Calu3 (cell line): ENCODE measurements at regions not wholly inside any gene's neighbourhood (a gene's known extent, or its start where the extent isn't known, plus 50 kb on each side); places are given as distances from the start of the nearest gene placed in this dataset.

ENCODE experiments used
- BruUV-seq: library from RNA; stranded (reverse); fragments of 400-500 nt; replicated peaks from 2 replicates; lab custom pipeline; 2021; lab: Mats Ljungman, UMichigan
- CTCF ChIA-PET: fragments of 300-600 bp; sonication (Branson Sonifier 250); formaldehyde crosslinking; loops from one replicate; lab custom pipeline; 2022; ENCODE audit warnings: antibody characterized with exemption; lab: Charles Lee
- DNase-seq: peaks from one replicate; pipeline ENCODE4 v3.0.0; 2022
- H3K27ac Mint-ChIP-seq: one replicate; pipeline ENCODE4 v1.8.0; 2022; ENCODE audit warnings: mixed read lengths; ENCODE audit not compliant: unreplicated experiment
- H3K27me3 Mint-ChIP-seq: one replicate; pipeline ENCODE4 v1.8.0; 2022; ENCODE audit warnings: mixed read lengths; ENCODE audit not compliant: unreplicated experiment
- H3K36me3 Mint-ChIP-seq: one replicate; pipeline ENCODE4 v1.8.0; 2022; ENCODE audit warnings: mild to moderate bottlenecking, moderate library complexity, mixed read lengths; ENCODE audit not compliant: insufficient read depth, unreplicated experiment
- H3K4me1 Mint-ChIP-seq: one replicate; pipeline ENCODE4 v1.8.0; 2022; ENCODE audit warnings: mild to moderate bottlenecking, low read depth, mixed read lengths; ENCODE audit not compliant: unreplicated experiment
- H3K4me3 Mint-ChIP-seq: one replicate; pipeline ENCODE4 v1.8.0; 2022; ENCODE audit warnings: mild to moderate bottlenecking, low read depth, moderate library complexity, mixed read lengths; ENCODE audit not compliant: unreplicated experiment
- H3K9me3 Mint-ChIP-seq: one replicate; pipeline ENCODE4 v1.8.0; 2022; ENCODE audit warnings: low read depth, mixed read lengths; ENCODE audit not compliant: unreplicated experiment
- intact Hi-C: fragments of 100-400 bp; cut with micrococcal nuclease; formaldehyde crosslinking; loops from one replicate; pipeline ENCODE4 v1.10.0; 2022; ENCODE audit not compliant: unreplicated experiment
- TF ChIP-seq, protein P1 (sequence below): fragments of 200-600 bp; IDR thresholded peaks from one replicate; pipeline ENCODE4 v1.8.0; 2022; ENCODE audit warnings: antibody characterized with exemption; ENCODE audit not compliant: unreplicated experiment

DNA sequence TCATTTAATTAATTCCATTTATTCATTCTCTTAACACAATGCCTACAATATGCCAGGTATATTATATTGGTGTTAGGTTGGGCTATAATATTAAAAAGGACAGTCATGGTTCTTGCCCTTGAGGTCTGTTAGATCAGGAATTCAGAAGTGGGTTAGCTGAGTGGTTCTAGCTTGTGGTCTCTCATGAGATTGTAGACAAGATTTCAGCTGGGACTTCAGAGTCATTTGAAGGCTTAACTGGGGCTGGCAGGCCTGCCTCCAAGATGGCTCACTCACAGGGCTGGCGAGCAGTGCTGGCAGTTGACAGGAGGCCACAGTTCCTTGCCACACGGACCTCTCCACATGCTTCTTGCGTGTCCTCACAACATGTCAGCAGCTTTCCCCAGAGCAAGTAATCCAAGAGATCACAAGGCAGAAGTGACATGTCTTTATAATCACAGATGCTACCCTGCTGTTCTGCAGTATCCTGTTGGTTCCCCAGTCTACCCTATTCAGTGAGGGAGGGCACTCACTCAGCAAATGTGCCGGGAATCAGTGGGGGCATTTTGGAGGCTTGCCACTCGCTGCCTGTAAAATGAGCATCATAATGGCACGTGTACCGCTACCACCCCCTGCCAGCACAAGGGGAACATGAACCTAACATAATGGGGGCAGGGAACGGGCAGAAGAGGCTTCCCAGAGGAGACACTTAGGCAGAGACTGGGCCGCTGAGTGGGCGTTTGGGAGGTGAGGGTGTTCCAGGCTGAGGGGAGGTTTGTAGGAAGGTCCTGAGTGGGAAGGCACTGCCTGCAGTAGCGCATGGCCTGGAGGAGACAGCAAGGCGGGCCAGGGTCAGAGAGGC, 70.0 kb downstream of the EXOSC2 start:
- Mint-ChIP-seq H3K9me3 (no peaks in the 10 kb centered on the region), H3K27ac (no peak overlapping the region), H3K4me1 (peaks cover 6% of the 10 kb centered on the region), H3K4me3 (no peak overlapping the region), H3K36me3 (no peaks in the 10 kb centered on the region), H3K27me3 (no peaks in the 10 kb centered on the region)
- intact Hi-C loops = no loop called here
- DNase-seq = no peak
- CTCF ChIA-PET = interaction anchor here (1.0 kb wide), 1 partner anchor 22 kb away, joined by 4 read pairs; no protein-coding TSS in a partner anchor
- TF ChIP-seq, protein P1, sequence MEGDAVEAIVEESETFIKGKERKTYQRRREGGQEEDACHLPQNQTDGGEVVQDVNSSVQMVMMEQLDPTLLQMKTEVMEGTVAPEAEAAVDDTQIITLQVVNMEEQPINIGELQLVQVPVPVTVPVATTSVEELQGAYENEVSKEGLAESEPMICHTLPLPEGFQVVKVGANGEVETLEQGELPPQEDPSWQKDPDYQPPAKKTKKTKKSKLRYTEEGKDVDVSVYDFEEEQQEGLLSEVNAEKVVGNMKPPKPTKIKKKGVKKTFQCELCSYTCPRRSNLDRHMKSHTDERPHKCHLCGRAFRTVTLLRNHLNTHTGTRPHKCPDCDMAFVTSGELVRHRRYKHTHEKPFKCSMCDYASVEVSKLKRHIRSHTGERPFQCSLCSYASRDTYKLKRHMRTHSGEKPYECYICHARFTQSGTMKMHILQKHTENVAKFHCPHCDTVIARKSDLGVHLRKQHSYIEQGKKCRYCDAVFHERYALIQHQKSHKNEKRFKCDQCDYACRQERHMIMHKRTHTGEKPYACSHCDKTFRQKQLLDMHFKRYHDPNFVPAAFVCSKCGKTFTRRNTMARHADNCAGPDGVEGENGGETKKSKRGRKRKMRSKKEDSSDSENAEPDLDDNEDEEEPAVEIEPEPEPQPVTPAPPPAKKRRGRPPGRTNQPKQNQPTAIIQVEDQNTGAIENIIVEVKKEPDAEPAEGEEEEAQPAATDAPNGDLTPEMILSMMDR = no peak
- no TSS peak for BruUV-seq

DNA sequence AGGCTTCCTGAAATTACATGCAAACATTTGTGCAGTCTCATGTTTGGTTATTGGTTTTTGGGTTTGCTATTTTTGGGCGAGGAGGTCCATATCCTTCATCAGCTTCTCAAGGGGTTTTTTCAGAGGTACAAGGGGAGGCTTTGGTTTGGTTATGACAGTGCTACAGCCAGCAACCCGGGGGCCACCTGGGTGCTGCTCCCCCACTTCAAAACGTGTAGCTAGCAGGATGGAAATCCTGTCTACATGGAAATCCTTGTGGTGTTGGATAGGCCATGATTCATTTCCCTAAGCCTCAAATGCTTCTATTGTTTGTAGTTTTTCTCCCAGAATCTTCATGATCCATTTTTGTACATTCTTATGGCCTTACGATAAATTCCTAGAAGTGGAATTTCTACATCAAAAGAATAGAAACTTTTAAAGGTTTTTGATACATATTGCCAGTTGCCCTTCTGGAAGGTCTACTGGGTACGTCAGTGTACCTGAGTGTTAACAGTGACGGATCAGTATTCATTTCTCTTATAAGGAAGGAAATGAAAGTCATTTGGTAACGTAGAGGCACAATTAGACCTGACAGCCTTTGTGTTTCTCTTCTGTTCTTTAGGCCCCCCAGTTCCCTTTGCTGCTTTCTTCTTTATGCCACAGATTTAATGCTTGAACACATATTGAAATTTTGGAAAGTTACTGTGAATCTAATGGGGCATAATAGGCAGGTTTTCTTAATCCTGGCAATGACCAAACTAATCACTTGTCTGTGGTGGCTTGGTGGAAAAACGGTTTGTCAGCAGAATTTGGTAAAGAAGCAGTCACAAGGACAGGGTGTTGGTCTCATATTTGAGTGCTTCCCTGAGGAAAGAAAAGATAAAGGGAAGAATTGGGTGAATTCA, 69.7 kb upstream of the ABL1 start:
- H3K9me3 Mint-ChIP-seq = no peaks in the 10 kb centered on the region
- H3K27me3 Mint-ChIP-seq = no peaks in the 10 kb centered on the region
- H3K4me1 Mint-ChIP-seq = peaks cover 22% of the 10 kb centered on the region
- CTCF ChIA-PET = no interaction called here
- no peak for DNase-seq
- TF ChIP-seq, protein P1 = no peak
- H3K36me3 Mint-ChIP-seq = no peaks in the 10 kb centered on the region
- no peak overlapping the region for H3K27ac Mint-ChIP-seq
- no peak overlapping the region for H3K4me3 Mint-ChIP-seq
- BruUV-seq = no TSS peak
- intact Hi-C loops = no loop called here

DNA sequence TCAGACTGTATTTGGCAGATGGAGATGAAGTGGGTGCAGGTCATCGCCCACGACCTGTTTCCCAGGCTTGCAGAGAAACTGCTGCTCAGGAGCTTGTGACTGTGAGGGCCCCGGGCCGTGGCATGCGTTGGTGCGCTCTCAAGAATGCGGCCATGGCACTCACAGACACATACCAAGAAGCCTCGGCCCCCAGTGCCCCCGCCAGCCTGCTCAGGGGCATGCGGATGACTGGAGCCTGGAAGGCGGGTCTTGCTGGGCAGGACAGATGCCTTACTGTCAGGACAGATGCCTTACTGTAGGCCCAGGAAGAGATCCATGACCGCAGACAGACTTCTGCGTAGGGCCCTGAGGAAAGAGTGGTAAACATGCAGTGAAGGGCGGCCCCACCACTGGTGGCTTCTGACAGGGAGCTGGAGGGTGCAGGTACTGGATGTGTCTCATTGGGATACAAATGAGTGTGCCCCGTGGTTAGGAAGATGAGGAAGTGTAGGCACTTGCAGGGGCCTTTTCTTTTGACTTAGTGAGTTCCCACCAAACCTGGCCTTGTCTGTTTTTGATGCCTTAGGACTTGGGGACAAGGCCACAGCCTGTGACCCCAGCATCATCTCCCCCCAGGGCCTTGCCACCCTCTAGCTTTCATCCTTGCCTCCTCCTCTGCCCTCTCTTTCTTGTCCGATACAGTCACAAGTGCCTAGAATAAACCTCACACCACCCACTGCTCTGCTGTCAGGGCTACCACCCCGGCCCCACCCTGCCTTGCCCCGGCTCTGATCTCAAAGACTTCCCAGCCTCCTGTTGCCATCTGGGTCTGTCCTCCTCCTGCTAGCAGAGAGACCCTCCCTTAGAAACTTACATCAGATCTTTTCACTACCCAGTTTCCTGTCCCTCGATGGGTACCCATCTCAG, 68.8 kb upstream of the ABL1 start:
- DNase-seq = no peak

More for the DNA sequence above, 68.8 kb upstream of the ABL1 start:
- no peak overlapping the region for H3K27ac Mint-ChIP-seq
- no peak overlapping the region for H3K4me3 Mint-ChIP-seq
- CTCF ChIA-PET = interaction anchor here (0.6 kb wide), 1 partner anchor 71 kb away, joined by 3 read pairs; no protein-coding TSS in a partner anchor
- intact Hi-C loops = no loop called here
- TF ChIP-seq, protein P1 = no peak
- H3K4me1 Mint-ChIP-seq = peaks cover 22% of the 10 kb centered on the region
- H3K36me3 Mint-ChIP-seq = no peaks in the 10 kb centered on the region
- BruUV-seq = no TSS peak
- H3K9me3 Mint-ChIP-seq = no peaks in the 10 kb centered on the region
- no peaks in the 10 kb centered on the region for H3K27me3 Mint-ChIP-seq
